ENCODE measurements at regions not wholly inside any gene's neighbourhood (a gene's known extent, or its start where the extent isn't known, plus 50 kb on each side); places are given as distances from the start of the nearest gene placed in this dataset.
A peak's percentile ranks its signal among the peaks of the same experiment; 100 is the strongest.

DNA sequence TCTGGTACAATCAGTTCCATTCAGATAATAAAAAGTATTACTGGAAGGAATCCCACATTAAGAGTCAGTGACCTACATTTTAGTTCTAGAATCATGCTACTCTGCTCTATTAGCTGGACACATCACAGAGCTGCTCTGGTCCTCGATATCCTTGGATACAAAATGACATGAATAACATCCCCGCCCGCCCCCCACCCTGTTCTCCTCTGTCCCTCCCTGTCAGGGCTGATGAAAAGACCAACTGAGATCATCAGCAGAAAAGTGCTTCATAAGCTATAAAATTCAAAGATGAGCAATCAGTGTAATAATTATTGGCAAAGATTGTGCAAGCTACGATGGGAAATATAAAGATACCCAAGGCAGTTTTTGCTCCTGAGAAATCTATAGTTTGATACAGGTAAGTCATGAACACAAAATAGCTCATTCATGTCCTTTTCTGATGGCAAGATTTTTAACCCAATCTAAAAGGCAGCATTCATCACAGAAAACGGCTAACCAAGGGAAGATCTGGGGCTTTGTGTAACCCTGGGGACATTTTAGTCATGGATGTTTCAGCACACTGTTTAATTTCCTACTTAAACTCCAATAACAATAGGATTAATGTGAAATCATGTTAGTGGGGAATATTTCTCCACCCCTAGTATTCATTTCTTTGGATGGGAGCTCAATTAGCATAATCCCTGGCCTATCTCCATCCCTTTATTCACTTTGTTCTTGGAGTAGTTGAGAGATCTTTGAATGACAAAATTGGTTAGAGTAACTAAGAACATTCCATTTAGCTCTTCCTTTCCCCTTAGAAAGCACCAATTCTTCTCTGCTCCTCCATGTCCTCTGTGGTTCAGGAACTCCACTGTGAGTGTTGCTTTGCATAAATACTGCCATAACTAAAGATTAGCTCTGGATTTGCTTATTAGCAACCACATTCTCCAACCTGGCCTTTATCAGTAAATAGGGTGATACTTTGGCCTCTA is 459.4 kb upstream of the GRIA1 start:
- no peak for DNase-seq

DNA sequence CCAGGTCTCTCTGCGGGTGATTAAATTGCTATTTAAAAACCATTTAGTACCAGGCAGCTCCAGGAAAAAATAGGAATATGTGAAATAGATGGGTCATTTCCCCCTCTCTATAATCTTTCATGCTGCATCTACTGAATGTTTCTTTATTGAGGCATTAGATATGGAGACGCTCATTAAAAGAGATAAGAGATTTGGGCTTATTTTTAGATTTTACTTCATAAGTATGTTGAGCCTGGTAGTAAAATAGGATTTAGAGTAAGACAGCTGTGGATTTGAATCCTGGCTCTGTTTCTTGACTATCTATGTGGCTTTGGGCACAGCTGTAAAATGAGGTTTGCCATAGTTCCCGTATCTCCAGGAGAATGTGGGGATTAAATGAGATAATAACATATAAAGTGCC is 451.0 kb upstream of the GRIA1 start:
- no peak for DNase-seq

- no peak for DNase-seq
These were observed 446.6 kb upstream of the GRIA1 start for GRCh38 chr5:153043886-153044285.

GRCh38 chr5:153050496-153051179 is 439.8 kb upstream of the GRIA1 start:
- DNase-seq, result no peak

DNA sequence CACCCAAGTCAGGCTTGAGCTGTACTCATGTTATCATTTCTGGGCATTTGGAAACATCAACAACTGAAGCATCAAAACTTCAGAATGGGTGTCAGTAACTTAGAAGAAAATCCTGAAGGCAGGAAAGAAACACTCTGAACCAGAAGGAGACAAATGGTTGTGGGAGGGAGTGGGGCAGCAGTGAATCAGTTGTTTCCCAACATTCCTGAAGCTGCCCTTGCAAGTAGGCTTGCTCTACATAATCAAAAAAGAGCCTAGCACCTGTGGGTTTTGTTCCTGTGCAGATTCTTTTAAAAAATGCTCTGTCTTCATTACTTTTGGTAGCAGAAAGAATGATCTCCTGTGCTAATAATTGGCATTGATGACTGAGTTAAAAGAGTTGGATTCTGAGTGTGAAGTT is 424.2 kb upstream of the GRIA1 start:
- DNase-seq, result no peak

DNA sequence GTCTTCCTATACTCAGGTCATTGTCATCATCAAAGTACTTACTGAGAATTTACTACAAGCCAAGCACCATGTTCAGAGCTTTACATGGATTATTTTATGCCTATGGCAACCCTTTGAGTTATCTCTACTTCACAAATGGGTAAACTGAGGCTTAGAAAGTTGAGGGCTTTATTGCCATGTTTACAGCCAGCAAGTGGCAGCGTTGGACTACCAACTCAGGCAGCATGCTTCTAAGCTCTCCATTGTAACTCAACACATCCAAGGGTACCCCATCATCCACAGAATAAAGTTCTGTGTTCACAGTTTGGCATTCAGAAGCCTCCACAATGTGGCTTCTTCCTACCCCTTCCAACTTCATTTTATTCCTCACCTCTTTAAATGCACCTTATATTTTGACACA is 422.6 kb upstream of the GRIA1 start:
- no peak for DNase-seq

- DNase-seq, result no peak
These were observed 411.1 kb upstream of the GRIA1 start for GRCh38 chr5:153079396-153079795.

DNA sequence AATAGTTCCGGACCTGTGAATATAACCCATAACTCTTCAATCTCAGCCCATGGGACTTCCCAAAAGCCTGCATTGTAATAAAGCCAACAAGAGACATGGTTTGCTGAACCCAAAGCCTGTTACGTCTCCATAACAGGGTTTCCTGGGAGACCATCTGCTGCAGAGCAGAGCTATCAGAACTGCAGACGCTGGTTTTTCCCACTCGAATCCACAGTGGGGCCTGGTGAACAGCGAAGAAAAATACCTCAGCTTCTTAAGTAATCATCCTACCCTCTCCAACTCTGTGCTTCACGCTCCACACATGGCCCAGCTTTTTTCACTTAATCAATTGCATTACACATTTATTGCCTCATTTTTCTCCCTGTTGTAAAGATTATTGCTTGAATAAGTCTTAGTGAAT is 409.5 kb upstream of the GRIA1 start:
- no peak for DNase-seq

- no peak for DNase-seq
These were observed 409.1 kb upstream of the GRIA1 start for GRCh38 chr5:153081385-153081784.

DNA sequence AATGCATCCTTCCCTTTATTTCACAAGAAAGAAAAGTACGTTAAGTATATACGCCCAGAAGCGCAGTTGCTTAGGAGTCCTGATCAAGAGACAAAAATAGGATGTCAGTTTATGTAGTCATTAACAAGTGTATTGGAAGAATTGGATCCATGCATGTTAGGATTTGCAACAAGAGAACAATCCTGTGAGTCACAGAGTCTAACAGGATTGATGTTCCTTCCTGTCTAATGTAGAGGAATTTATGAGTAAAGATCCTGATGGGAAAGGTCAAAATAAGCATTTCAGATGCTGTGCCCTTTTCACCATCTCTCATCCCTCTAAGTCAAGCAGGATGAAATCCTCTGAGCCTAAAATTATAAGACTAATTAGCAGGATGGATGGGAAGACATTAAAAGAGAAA is 406.0 kb upstream of the GRIA1 start:
- no peak for DNase-seq

DNA sequence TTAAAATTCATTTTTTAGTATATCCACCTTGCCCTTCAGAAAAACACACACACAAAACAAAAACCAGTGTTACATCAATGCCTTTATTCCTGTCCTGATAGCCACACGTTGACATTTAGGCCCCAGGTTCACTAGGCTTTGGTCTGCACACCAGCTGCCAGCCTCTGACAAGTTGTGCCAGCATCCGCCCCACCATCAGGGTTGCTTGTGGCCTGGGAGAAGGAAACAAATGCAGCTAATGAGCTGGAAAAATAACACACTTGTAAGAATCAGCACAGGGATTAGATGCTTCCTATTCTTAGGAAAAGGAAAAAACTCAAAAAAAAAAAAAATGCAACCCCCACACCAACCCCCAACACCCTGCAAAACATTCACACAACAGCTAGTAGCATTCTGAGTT is 404.0 kb upstream of the GRIA1 start:
- DNase-seq, result no peak

- DNase-seq, result no peak
These were observed 401.9 kb upstream of the GRIA1 start for GRCh38 chr5:153088538-153088937.

- no peak for DNase-seq
These were observed 396.1 kb upstream of the GRIA1 start for GRCh38 chr5:153094333-153094732.

GRCh38 chr5:153096381-153096780 is 394.1 kb upstream of the GRIA1 start:
- no peak for DNase-seq

GRCh38 chr5:153099328-153099727 is 391.1 kb upstream of the GRIA1 start:
- DNase-seq, result peak; percentile 76

GRCh38 chr5:153101235-153102180 is 389.0 kb upstream of the GRIA1 start:
- DNase-seq, result no peak

DNA sequence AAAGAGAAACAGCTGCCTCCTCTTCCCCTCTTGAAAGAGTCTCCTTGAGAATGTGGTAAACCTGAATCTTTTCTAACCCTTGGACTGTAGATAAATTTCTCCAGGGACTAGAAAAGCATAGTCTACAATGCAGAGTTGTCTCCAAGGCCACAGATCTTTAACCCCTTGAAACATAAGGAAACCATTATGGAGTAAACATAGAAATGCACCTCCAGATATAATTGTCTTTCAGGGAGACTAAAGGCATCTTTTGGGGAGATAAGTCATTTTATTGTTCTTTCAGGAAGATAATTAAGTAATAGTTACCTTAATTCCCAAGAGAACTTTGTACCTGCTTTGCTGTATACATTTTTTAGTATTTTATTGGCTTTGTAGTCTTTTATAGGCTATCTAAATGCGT is 373.6 kb upstream of the GRIA1 start:
- DNase-seq, result no peak

GRCh38 chr5:153118018-153118417 is 372.5 kb upstream of the GRIA1 start:
- DNase-seq, result no peak

GRCh38 chr5:153122403-153122802 is 368.1 kb upstream of the GRIA1 start:
- peak; percentile 88 for DNase-seq

DNA sequence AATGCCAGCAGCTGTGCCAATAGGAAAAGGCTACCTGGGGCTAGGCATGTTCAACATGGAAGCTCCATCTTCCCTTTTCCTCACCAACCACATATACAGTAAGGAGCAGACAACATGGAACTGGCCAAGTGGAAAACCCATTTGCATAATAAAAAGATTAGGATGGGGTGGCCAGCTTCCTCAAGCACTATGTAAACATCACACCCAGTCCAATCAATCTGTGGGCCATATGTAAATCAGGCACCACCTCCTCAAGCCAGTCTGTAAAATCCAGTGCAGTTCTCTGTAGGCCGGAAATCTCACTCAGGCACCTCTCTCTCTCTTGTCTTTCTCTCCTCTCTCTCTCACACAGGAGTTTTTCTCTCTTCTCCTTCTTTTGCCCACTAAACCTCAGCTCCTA is 360.2 kb upstream of the GRIA1 start:
- peak; percentile 86 for DNase-seq

DNA sequence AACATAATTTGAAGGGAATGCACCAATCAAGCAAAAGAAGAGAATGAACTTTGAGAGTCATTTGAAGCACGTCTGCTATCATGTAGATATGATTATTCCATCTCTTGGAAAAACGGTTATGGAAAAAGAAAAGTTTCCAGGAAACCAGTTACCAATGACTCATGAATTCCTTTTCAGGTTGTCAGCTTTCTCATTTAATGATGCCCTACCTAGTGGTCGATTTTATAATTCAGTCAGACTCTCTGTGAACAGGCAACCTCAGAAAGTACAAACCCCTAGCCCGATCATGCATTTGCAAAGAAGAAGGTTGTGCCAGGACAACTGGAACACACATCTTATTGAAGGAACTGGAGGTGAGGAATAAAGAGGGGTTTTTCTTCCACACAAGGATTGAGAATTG is 355.1 kb upstream of the GRIA1 start:
- no peak for DNase-seq

DNA sequence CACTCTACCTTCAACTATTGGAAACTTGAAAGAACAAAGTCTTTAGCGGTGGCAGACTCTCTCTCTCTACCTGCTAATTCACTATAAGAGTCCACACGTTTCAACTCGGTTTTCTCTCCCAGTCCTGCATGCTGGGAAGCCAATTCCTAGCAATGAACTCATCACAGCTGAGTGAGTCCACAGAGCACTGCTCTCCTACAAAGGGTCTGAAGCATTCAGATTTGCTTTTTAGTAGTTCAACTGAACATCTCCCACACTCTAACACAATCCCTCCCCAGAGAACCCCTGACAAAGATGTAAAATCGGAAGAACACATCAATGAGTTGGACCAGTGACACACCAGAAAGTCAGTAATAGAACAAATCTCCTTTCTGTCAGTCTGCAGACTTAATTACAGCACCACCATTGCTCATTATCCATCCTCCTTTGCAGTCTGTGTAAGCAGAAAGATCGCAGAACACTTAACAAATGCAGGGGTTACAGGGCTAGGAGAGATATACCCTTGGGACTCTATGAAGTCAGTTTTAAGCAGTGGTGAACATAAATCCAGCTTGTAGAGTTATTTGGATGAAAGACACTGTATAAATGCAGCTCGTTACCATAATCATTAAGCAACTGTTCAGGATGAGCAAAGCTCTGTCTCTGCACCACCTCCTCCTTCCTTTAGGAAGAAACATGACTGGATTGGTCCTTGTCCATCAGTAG is 353.4 kb upstream of the GRIA1 start:
- no peak for DNase-seq

All from NCI-H2029 (cell line).